Astrocyte of the hippocampus (primary cell): ENCODE measurements at regions not wholly inside any gene's neighbourhood (a gene's known extent, or its start where the extent isn't known, plus 50 kb on each side); places are given as distances from the start of the nearest gene placed in this dataset.

ENCODE experiments used
- DNase-seq: peaks from one replicate; pipeline ENCODE4 v3.0.0; 2011; ENCODE audit warnings: low read depth, low spot score

DNA sequence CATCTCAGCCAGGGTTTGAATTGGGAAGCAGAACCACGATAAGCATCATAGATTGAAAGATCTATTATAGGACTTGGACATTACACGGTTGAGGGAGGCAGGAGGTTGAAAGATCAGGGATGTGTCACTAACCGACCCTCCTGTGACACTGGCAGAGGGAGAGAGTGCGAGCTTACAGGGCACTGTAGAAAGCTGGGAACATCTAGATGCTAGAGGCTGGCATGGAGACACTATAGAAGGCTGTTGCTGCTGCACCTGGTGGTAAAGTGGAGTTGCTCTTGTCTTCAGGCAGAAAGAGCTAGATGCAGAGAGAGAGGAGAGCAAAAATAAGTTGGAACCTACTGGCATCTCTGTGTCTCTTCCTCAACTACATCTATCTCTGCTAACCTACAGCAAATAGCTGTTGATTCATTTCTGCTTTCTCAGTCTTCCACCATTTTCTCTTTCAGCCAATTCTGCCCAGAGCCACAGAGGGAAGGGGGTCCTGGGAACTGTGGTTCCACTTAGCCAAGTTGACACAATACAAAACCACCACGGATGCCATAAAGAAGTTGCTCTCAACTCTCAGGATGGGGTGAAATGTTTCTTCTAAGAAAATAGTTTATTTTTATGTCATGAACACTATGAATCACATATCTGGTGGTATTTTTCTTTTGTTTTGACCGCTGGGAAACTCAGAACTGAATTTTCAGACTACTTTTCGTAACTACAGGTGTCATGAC, 155.9 kb downstream of the ZNF281 start:
- DNase-seq, result peak; percentile 5

- DNase-seq, result peak; percentile 46
Measured at GRCh38 chr1:200252531-200252930, 157.3 kb downstream of the ZNF281 start.

DNA sequence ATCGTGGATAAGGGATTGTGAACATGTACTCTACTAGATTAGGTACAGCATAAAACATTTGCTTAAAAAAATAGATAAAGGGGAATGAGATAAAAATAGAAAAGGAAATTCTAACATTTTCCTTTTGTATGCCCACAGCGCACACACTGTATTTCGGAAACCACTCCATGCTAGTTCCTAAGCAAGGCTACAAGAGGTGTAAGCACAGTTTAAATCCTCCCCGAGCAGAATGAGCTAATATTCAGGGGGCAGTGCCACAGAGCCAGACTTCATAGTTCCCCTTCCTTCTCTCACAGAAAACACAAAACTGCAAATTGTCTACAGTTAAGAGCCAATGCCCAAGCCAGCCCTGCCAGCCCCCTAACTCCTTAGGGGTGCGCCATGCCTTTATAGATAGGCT, 159.4 kb downstream of the ZNF281 start:
- no peak for DNase-seq

DNA sequence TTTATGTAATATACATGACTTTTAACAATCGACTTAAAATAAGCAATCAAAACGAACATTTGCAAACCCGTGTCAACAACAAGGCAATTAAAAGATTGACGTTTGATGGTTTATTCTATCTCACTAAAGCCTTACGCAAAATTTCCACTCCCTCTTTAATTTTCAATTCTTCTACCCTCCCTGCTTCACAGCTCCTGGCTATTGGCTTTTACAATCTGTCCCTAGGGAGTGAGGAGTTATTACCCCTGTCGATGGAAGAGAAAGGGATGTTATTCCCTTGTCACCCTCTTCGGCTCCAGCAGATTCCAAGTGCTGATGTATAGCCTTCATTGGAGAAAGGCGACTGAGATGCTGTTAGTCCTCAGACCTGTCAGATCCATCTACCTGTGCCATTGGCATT, 161.3 kb downstream of the ZNF281 start:
- DNase-seq, result no peak

DNA sequence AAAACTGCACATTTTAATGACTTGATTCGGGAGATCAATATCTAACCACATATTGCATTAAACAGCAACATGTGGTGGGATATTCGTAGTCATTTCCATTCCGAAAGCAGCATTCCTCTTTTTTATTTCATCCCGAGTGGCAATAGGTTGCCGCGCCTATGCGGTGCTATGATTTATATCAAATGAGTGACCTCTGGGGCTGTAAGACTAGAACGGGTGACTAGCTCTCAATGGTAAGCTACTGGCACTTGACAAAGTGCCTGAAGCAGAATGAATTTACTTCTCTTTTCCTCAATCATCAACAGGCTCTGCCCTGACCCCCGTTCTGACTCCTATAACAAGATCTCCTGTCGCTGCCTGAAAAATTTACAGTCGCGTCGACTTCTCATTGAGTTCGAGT, 162.3 kb downstream of the ZNF281 start:
- DNase-seq, result no peak

GRCh38 chr1:200245473-200245872, 164.4 kb downstream of the ZNF281 start:
- DNase-seq, result peak; percentile 52

DNA sequence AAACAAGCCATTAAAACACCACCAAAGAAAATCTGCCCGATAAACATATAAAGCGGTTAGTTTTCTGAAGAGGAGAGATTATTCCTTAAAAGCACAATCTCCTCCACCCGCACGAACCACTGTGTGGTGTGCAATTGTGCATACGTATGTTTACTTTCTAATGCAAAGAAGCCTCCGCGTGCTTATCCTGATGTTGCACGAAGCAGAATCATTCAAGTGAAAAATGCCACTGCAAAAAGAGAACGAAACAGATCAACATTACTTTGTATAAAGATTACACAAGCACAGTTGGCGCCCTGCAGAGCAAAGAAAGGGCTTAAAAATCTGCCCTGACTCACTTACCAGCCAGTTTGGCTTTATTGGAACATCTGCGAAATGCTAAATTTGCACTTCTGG, 166.8 kb downstream of the ZNF281 start:
- peak; percentile 35 for DNase-seq

DNA sequence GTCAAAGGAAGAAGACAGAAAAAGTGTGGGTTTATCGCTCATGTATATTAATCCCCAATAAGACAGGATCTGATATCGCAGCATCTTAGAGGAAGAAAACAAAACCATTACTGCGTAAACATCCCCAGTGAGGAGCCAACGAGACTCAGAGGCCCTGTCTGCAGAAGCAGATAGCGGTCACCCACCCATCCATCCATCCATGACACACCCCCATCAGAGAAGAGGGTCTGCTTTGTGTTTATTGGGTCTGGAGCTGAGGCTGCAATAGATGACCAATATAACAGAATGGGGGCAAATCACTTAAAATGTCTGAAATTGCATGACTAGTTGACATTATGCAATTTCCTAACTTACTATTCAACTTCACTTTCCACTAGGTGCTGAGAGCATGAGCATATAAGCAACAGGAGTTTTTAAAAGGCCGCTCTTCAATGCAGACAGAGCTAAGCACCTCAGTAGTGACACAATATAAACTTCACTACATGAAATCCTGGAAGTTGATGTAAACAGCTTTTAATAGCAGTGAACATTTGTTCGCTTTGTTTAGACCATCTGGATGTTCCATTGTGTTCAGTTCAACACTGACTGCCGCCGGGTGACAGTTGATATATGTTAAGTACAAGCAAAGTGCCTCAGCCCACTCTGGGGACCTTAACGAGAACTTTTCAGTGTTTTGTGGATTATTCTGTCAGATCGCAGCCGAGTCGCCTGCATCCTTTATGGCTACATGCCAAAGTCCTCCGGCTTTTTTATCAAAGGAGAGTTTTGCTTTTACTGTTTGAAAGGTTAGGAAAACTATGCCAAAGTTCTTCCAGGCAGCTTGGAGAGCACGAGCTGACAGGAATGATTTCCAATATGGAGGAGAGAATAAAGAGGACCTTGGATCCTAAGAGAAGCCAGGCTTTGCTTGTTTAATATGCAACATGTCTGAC, 167.5 kb downstream of the ZNF281 start:
- DNase-seq, result no peak

DNA sequence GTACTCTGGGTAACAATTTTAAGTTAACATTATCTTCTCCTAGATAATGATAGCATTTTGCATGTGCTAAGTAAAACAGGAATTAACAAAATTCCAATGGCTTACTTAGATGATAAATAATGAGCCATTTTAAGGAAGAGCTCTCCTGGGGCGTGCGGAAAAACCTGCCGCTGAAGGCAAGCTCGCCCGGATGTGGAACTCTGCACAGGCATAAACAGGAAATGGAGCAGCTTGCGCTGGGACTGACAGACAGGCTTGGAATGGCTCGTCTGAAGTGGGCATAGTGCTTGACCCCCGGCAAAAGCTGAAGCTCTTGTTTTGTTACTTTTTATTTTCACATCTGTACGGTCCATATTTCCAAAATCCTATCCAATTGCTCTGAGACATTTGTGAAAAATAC, 169.2 kb downstream of the ZNF281 start:
- no peak for DNase-seq

DNA sequence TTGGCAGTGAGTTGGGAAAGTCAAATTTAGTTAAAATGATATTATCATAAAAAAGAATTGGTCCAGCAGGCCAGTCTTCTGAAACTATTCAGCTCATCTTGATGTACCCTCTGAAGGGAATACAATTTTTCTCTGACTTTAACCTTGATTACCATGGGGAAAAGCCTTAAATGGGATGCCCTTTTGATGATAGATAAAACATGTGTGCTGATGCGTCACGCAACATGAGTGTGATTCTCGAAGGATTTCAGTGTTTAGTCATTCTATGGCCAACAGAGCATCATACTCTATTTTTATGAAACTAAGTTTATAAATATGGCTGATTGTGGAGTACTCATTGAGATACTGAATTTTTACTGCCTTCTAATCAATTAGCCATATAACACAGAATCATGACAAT, 171.5 kb downstream of the ZNF281 start:
- no peak for DNase-seq

DNA sequence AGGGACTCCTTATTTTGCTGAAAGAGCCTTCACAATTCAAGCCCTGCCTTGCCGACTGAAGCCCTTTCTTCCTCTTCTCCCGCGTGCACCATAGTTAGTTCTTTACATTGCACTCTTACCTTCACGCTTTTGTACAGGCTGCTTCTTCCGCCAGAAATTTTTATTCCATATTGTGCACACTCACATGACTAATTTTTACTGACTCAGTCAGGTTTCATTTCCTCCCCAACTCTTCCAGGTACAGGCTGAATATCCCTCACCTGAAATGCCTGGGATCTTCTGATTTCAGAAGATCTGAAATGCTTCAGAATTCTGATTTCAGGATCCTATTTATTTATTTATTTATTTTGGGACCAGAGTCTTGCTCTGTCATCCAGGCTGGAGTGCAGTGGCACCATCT, 172.8 kb downstream of the ZNF281 start:
- no peak for DNase-seq

DNA sequence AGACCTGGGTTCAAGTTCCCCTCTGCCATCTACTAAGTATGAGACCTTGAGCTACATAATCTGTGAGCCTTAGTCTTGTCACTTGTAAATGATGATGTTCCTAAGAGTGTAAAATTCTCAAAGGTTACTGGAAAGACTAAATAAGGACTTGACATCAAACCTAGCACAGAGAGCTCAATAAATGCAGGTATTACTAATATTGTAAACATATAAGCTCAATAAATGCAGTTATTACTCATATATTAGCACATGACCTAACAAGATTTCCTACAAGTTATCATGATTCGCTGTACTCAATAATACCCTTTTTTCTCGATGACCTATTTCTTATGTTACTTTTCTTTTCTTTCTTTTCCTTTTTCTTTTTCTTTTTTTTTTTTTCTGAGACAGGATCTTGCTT, 174.9 kb downstream of the ZNF281 start:
- no peak for DNase-seq

- peak; percentile 67 for DNase-seq
Measured at GRCh38 chr1:200233393-200233792, 176.4 kb downstream of the ZNF281 start.

GRCh38 chr1:200231787-200232231, 178.0 kb downstream of the ZNF281 start:
- no peak for DNase-seq

GRCh38 chr1:200230671-200231070, 179.2 kb downstream of the ZNF281 start:
- DNase-seq, result no peak

DNA sequence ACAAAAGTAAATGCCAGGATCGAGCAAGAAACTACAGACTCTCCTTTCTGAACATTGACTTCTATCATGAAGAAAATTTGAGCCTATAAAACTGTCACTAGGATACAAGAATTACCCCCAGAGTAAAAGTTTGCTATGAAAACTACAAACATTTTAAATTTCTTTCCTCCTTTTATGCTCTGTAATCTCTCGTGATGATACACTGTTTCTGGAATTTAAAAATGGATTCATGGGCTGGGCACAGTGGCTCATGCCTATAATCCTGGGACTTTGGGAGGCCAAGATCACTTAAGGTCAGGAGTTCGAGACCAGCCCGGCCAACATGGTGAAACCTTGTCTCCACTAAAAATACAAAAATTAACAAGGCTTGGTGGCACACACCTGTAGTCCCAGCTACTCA, 181.3 kb downstream of the ZNF281 start:
- no peak for DNase-seq

DNA sequence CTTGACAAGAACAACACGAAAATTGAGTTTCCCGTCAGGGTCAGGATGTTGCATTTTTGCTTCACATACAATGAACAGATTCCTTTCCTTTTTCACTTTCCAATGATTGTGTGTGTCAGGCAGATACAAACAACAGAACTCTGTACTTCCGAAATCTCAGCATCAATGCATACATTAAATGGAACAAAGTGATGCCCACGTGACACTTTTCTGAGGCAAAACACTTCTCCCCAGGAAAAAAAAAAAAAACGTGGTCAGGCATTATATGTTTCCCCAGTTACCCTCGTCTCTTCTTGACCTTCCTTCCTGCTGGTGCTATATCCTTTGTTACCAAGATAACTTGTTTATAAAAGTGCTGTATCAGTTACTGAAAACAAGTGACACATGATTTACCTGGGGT, 181.8 kb downstream of the ZNF281 start:
- DNase-seq, result no peak
